ENCODE measurements at regions not wholly inside any gene's neighbourhood (a gene's known extent, or its start where the extent isn't known, plus 50 kb on each side); places are given as distances from the start of the nearest gene placed in this dataset.

DNA sequence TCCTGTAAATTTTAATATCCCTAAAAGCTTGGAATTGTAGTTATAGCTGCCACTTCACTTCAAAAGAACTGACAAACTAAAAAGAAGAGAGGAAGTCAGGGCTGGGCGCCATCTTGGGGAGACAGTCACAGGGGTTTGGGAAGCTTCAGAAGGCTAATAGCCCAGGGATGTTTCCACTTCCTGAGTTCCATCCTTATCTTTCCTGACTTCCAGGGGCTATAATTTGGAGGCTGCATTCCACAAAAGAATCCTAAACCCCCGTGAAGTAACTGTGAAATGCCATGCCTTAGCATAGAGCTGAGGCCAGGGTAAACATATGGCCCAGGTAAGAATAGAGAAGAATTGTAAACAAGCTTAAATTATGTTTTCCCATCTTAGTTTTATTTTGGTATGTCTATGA is 75.4 kb upstream of the LPAR1 start:
- TF ChIP-seq, protein P1, sequence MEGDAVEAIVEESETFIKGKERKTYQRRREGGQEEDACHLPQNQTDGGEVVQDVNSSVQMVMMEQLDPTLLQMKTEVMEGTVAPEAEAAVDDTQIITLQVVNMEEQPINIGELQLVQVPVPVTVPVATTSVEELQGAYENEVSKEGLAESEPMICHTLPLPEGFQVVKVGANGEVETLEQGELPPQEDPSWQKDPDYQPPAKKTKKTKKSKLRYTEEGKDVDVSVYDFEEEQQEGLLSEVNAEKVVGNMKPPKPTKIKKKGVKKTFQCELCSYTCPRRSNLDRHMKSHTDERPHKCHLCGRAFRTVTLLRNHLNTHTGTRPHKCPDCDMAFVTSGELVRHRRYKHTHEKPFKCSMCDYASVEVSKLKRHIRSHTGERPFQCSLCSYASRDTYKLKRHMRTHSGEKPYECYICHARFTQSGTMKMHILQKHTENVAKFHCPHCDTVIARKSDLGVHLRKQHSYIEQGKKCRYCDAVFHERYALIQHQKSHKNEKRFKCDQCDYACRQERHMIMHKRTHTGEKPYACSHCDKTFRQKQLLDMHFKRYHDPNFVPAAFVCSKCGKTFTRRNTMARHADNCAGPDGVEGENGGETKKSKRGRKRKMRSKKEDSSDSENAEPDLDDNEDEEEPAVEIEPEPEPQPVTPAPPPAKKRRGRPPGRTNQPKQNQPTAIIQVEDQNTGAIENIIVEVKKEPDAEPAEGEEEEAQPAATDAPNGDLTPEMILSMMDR (IDR thresholded peaks at IDR 0.05; ENCODE audit: insufficient read depth, low read length, severe bottlenecking): no peak
- Histone ChIP-seq H3K27me3 (ENCODE audit: control insufficient read depth, insufficient read depth, low read length) (no peaks in the 10 kb centered on the region), H3K36me3 (ENCODE audit: control insufficient read depth, insufficient read depth, low read length) (no peaks in the 10 kb centered on the region), H3K4me3 (ENCODE audit: low read depth, low read length) (no peak overlapping the region)
- DNase-seq (ENCODE audit: low read depth) (no peak), FAIRE-seq (no peak)

DNA sequence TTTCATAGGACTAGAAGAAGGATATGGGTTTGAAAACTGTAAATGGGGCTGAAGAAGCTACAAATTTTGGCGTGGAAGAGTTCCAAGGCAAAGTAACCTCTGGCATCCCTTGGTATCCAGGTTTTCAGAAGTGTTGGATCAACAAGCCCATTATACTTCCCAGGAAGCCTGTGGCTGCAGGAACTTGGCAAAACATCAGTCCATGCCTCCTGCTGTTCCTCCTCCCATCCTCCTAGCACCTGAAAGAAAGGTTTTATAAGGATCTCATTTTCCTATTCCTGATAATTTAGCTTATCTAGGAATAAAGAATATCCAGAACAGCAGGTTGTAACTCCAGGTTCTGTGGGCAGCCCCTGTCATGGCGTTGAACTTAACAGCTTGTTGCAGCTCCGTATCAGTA is 72.5 kb upstream of the LPAR1 start:
- DNase-seq (ENCODE audit: low read depth): no peak
- FAIRE-seq: no peak
- no peak overlapping the region for H3K4me3 ChIP-seq (ENCODE audit: low read depth, low read length)
- no peaks in the 10 kb centered on the region for H3K36me3 ChIP-seq (ENCODE audit: control insufficient read depth, insufficient read depth, low read length)
- H3K27me3 ChIP-seq (ENCODE audit: control insufficient read depth, insufficient read depth, low read length): no peaks in the 10 kb centered on the region
- TF ChIP-seq, protein P1 (IDR thresholded peaks at IDR 0.05; ENCODE audit: insufficient read depth, low read length, severe bottlenecking): no peak

DNA sequence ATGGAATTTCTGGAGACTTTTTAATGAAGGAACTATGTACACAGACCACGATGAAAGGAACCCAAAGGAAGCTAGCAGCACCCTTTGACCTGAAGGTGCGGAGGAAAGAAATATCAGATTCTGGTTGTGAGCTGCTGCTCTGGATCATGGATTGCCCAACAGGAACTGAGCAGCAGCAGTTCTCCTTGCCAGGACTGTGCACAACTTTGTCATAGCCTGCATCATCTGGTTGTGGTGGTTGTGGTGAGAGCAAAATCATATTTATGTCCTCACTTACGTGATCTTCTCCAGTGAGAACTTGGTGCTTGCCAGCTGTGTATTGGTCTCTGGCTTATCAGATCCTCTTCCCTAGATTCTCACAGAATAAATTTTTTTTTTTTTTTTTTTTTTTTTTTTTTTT is 70.7 kb upstream of the LPAR1 start:
- Histone ChIP-seq H3K27me3 (ENCODE audit: control insufficient read depth, insufficient read depth, low read length) (no peaks in the 10 kb centered on the region), H3K36me3 (ENCODE audit: control insufficient read depth, insufficient read depth, low read length) (no peaks in the 10 kb centered on the region), H3K4me3 (ENCODE audit: low read depth, low read length) (no peak overlapping the region)
- FAIRE-seq (no peak), DNase-seq (ENCODE audit: low read depth) (no peak)
- TF ChIP-seq, protein P1 (IDR thresholded peaks at IDR 0.05; ENCODE audit: insufficient read depth, low read length, severe bottlenecking): no peak

DNA sequence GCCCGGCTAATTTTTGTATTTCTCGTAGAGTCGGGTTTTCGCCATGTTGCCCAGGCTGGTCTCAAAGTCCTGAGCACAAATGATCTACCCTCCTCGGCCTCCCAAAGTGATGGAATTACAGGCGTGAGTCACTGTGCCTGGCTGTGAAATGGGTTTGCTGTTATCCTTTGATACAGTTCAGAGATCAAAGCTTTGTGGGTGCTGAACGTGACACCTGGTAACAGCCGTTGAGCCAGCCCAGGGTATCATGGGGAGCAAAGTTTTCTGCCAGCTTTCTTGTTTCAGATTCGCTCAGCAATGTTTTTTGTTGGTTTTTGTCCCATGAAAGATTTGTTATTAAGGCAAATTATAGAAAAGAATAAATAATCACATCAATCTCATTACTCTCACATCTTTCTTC is 68.9 kb upstream of the LPAR1 start:
- Histone ChIP-seq H3K27me3 (ENCODE audit: control insufficient read depth, insufficient read depth, low read length) (no peaks in the 10 kb centered on the region), H3K36me3 (ENCODE audit: control insufficient read depth, insufficient read depth, low read length) (no peaks in the 10 kb centered on the region), H3K4me3 (ENCODE audit: low read depth, low read length) (no peak overlapping the region)
- TF ChIP-seq, protein P1 (IDR thresholded peaks at IDR 0.05; ENCODE audit: insufficient read depth, low read length, severe bottlenecking): no peak
- no peak for FAIRE-seq
- no peak for DNase-seq (ENCODE audit: low read depth)

DNA sequence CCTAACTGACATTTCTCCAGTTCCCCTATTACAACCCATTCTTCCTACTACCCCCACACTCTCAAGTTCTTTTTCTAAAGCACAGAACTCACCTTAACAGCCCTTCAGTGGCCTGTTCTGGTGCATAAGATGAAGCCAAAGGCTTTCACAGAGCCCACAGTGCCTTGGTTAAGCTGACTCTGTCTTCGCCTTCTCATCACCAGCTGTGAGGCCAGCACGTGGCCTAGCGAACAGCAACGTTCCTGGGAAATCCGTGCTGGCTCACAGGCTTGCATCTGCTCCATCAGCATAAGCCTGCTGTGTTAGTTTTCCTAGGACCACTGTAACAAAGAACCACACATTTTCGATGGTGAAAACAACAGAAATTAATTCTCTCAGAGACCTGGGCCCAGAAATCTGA is 67.9 kb upstream of the LPAR1 start:
- FAIRE-seq (peak; percentile 18), DNase-seq (ENCODE audit: low read depth) (no peak)
- H3K36me3 ChIP-seq (ENCODE audit: control insufficient read depth, insufficient read depth, low read length): no peaks in the 10 kb centered on the region
- H3K27me3 ChIP-seq (ENCODE audit: control insufficient read depth, insufficient read depth, low read length): no peaks in the 10 kb centered on the region
- H3K4me3 ChIP-seq (ENCODE audit: low read depth, low read length): no peak overlapping the region
- TF ChIP-seq, protein P1 (IDR thresholded peaks at IDR 0.05; ENCODE audit: insufficient read depth, low read length, severe bottlenecking): no peak

DNA sequence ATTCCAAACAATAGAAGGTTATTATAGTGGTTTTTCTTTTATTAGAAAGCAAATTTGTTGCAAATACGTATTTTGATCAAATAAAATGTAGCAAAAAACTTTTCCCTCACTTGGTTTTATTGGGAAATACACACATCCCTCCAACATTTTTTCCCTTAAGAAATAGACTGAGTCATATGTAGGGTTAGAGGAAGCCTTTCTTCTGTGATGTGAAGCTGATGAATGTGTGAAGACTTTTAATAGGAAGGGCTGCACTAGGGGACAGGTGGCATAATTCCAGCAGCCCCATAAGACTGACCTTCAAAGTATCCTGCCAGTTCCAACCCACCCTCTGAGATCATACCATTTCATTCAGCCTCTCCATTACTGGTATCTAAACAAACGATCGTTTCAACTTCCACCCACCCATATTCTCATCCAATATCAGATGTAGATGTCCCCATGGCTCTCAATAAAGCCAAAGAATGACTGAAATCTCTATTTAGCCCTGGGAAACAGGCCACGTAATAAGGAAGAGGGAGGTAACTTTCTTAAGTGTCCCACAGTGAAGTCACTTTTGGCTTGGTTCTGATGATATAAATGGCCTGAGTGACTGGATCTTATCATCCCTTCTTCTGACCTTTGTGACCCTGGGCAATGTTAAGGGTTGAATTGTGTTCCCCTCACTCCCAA is 64.7 kb upstream of the LPAR1 start:
- DNase-seq (ENCODE audit: low read depth): no peak
- H3K27me3 ChIP-seq (ENCODE audit: control insufficient read depth, insufficient read depth, low read length): no peaks in the 10 kb centered on the region
- no peak for FAIRE-seq
- TF ChIP-seq, protein P1 (IDR thresholded peaks at IDR 0.05; ENCODE audit: insufficient read depth, low read length, severe bottlenecking): no peak
- no peak overlapping the region for H3K4me3 ChIP-seq (ENCODE audit: low read depth, low read length)
- no peaks in the 10 kb centered on the region for H3K36me3 ChIP-seq (ENCODE audit: control insufficient read depth, insufficient read depth, low read length)
